ENCODE measurements at regions not wholly inside any gene's neighbourhood (a gene's known extent, or its start where the extent isn't known, plus 50 kb on each side); places are given as distances from the start of the nearest gene placed in this dataset.

GRCh38 chr9:89759572-89759971, 154.8 kb downstream of the GADD45G start:
- no peaks in the 10 kb centered on the region for H3K27me3 ChIP-seq
- no peaks in the 10 kb centered on the region for H3K9me3 ChIP-seq
- H3K36me3 ChIP-seq, result no peaks in the 10 kb centered on the region
- H3K4me1 ChIP-seq, result peaks cover 26% of the 10 kb centered on the region
- TF ChIP-seq CTCF (IDR thresholded peaks at IDR 0.05; ENCODE audit: low read depth, low read length), result 0 out of 2 replicates have a peak, but pooled peaks have one; percentile 2
- DNase-seq, result peak; percentile 69
- no peak overlapping the region for H3K4me3 ChIP-seq (ENCODE audit: low read depth, low read length)

GRCh38 chr9:89760123-89760522, 155.3 kb downstream of the GADD45G start:
- no peak for TF ChIP-seq CTCF (IDR thresholded peaks at IDR 0.05; ENCODE audit: low read depth, low read length)
- Histone ChIP-seq H3K4me3 (ENCODE audit: low read depth, low read length) (no peak overlapping the region), H3K9me3 (no peaks in the 10 kb centered on the region), H3K27me3 (no peaks in the 10 kb centered on the region), H3K4me1 (peaks cover 25% of the 10 kb centered on the region), H3K36me3 (no peaks in the 10 kb centered on the region)
- no peak for DNase-seq

GRCh38 chr9:89764217-89764616, 159.4 kb downstream of the GADD45G start:
- Histone ChIP-seq H3K36me3 (no peaks in the 10 kb centered on the region), H3K4me1 (peaks cover 8% of the 10 kb centered on the region), H3K27me3 (no peaks in the 10 kb centered on the region), H3K9me3 (no peaks in the 10 kb centered on the region), H3K4me3 (ENCODE audit: low read depth, low read length) (no peak overlapping the region)
- no peak for TF ChIP-seq CTCF (IDR thresholded peaks at IDR 0.05; ENCODE audit: low read depth, low read length)
- DNase-seq, result no peak

- H3K36me3 ChIP-seq, result no peaks in the 10 kb centered on the region
- DNase-seq, result no peak
- H3K27me3 ChIP-seq, result no peaks in the 10 kb centered on the region
- no peaks in the 10 kb centered on the region for H3K4me1 ChIP-seq
- no peak overlapping the region for H3K4me3 ChIP-seq (ENCODE audit: low read depth, low read length)
- TF ChIP-seq CTCF (IDR thresholded peaks at IDR 0.05; ENCODE audit: low read depth, low read length), result no peak
- H3K9me3 ChIP-seq, result no peaks in the 10 kb centered on the region
Measured at GRCh38 chr9:89765211-89765946, 160.6 kb downstream of the GADD45G start.

GRCh38 chr9:89766991-89767390, 162.2 kb downstream of the GADD45G start:
- TF ChIP-seq CTCF (IDR thresholded peaks at IDR 0.05; ENCODE audit: low read depth, low read length), result no peak
- H3K36me3 ChIP-seq, result no peaks in the 10 kb centered on the region
- DNase-seq, result no peak
- H3K9me3 ChIP-seq, result no peaks in the 10 kb centered on the region
- H3K4me1 ChIP-seq, result no peaks in the 10 kb centered on the region
- H3K27me3 ChIP-seq, result no peaks in the 10 kb centered on the region
- no peak overlapping the region for H3K4me3 ChIP-seq (ENCODE audit: low read depth, low read length)

- Histone ChIP-seq H3K36me3 (no peaks in the 10 kb centered on the region), H3K4me1 (no peaks in the 10 kb centered on the region), H3K27me3 (no peaks in the 10 kb centered on the region), H3K4me3 (ENCODE audit: low read depth, low read length) (no peak overlapping the region), H3K9me3 (no peaks in the 10 kb centered on the region)
- no peak for DNase-seq
- TF ChIP-seq CTCF (IDR thresholded peaks at IDR 0.05; ENCODE audit: low read depth, low read length), result no peak
Measured at GRCh38 chr9:89768051-89768450, 163.2 kb downstream of the GADD45G start.
